Liver (tissue), 8 donors: ENCODE measurements at regions not wholly inside any gene's neighbourhood (a gene's known extent, or its start where the extent isn't known, plus 50 kb on each side); places are given as distances from the start of the nearest gene placed in this dataset.

ENCODE experiments used
- DNase-seq: peaks from one replicate; pipeline ENCODE4 v3.0.0-alpha.2; 2017; ENCODE audit warnings: low spot score
- H3K27ac ChIP-seq, 2 donors: one replicate each; pipeline ENCODE4 v1.7.0; 2013; ENCODE audit warnings: inconsistent platforms in 2 of 2, low read length in 2 of 2, control low read depth in 1 of 2, low read depth in 1 of 2, mild to moderate bottlenecking in 1 of 2
- H3K27me3 ChIP-seq, 4 donors: one replicate each; pipeline versions ENCODE4 v1.6.1 to v1.7.0; 2013; ENCODE audit warnings: low read length in 3 of 4, inconsistent platforms in 1 of 4, mild to moderate bottlenecking in 1 of 4, moderate library complexity in 1 of 4; ENCODE audit not compliant: control insufficient read depth in 4 of 4, insufficient read depth in 4 of 4
- H3K36me3 ChIP-seq, 4 donors: one replicate each; pipeline versions ENCODE4 v1.6.1 to v1.7.0; 2013; ENCODE audit warnings: low read length in 3 of 4, mild to moderate bottlenecking in 3 of 4, low read depth in 1 of 4, moderate library complexity in 1 of 4; ENCODE audit not compliant: control insufficient read depth in 4 of 4, insufficient read depth in 3 of 4
- H3K4me1 ChIP-seq, 4 donors: one replicate each; pipeline versions ENCODE4 v1.6.1 to v1.7.0; 2013; ENCODE audit warnings: low read length in 3 of 4, mild to moderate bottlenecking in 3 of 4, moderate library complexity in 1 of 4; ENCODE audit not compliant: control insufficient read depth in 4 of 4, insufficient read depth in 4 of 4
- H3K4me3 ChIP-seq, 3 donors: one replicate each; pipeline versions ENCODE4 v1.6.1 to v1.7.0; 2013; ENCODE audit warnings: low read length in 3 of 3, control low read depth in 1 of 3, low read depth in 1 of 3, mild to moderate bottlenecking in 1 of 3
- H3K9ac ChIP-seq, 2 donors: one replicate each; pipeline ENCODE4 v1.7.0; 2013; ENCODE audit warnings: low read length in 2 of 2, mild to moderate bottlenecking in 2 of 2, moderate library complexity in 2 of 2, control low read depth in 1 of 2, low read depth in 1 of 2
- H3K9me3 ChIP-seq, 4 donors: one replicate each; pipeline versions ENCODE4 v1.6.1 to v1.7.0; 2013; ENCODE audit warnings: low read length in 3 of 4; ENCODE audit not compliant: control insufficient read depth in 4 of 4
- FOXA1 ChIP-seq: IDR thresholded peaks from 2 replicates; pipeline ENCODE4 v1.6.1; 2016; ENCODE audit warnings: antibody characterized with exemption
- FOXA2 ChIP-seq: IDR thresholded peaks from 2 replicates; pipeline ENCODE4 v1.6.1; 2016; ENCODE audit warnings: antibody characterized with exemption
- HNF4A ChIP-seq, 2 donors: conservative IDR thresholded peaks; 2 replicates each; pipeline ENCODE4 v1.6.1; 2016; ENCODE audit warnings: antibody characterized with exemption in 2 of 2, mild to moderate bottlenecking in 2 of 2
- HNF4G ChIP-seq: IDR thresholded peaks from 2 replicates; pipeline ENCODE4 v1.6.1; 2016; ENCODE audit warnings: antibody characterized with exemption
- JUND ChIP-seq, 2 donors: IDR thresholded peaks; 2 replicates each; pipeline ENCODE4 v1.6.1; 2016; ENCODE audit warnings: antibody characterized with exemption in 2 of 2
- NR2F2 ChIP-seq: IDR thresholded peaks from 2 replicates; pipeline ENCODE4 v1.6.1; 2016; ENCODE audit warnings: antibody characterized with exemption
- RAD21 ChIP-seq, 2 donors: IDR thresholded peaks; 2 replicates each; pipeline ENCODE4 v1.6.1; 2016; ENCODE audit warnings: antibody characterized with exemption in 2 of 2, mild to moderate bottlenecking in 2 of 2
- RXRA ChIP-seq, 2 donors: IDR thresholded peaks; 2 replicates each; pipeline ENCODE4 v1.6.1; 2017 to 2018; ENCODE audit warnings: antibody characterized with exemption in 2 of 2, mild to moderate bottlenecking in 1 of 2
- SP1 ChIP-seq: IDR thresholded peaks from 2 replicates; pipeline ENCODE4 v1.6.1; 2018; ENCODE audit warnings: antibody characterized with exemption, mild to moderate bottlenecking
- TAF1 ChIP-seq: conservative IDR thresholded peaks from 2 replicates; pipeline ENCODE4 v1.6.1; 2016; ENCODE audit warnings: antibody characterized with exemption, mild to moderate bottlenecking
- YY1 ChIP-seq: IDR thresholded peaks from 2 replicates; pipeline ENCODE4 v1.6.1; 2016; ENCODE audit warnings: antibody characterized with exemption, mild to moderate bottlenecking
- WGBS: extraction: QIAGEN DNeasy Blood & Tissue Kit; methylation state at CpG from one replicate; pipeline ENCODE4 v1.1.7; 2013; 5-methylcytosine and 5-hydroxymethylcytosine counted together
- TF ChIP-seq, protein P1 (sequence below): fragments of 150-350 bp; IDR thresholded peaks from 2 replicates; pipeline ENCODE4 v1.5.1; 2017; ENCODE audit warnings: improper control_type of control experiment, low read depth, low read length; ENCODE audit not compliant: missing input control
- TF ChIP-seq, protein P2 (sequence below): IDR thresholded peaks from 2 replicates; pipeline ENCODE4 v1.6.1; 2016; ENCODE audit warnings: antibody characterized with exemption
- TF ChIP-seq, protein P3 (sequence below): IDR thresholded peaks from 2 replicates; pipeline ENCODE4 v1.6.1; 2016; ENCODE audit warnings: antibody characterized with exemption
- TF ChIP-seq, protein P4 (sequence below): IDR thresholded peaks from 2 replicates; pipeline ENCODE4 v1.6.1; 2016; ENCODE audit warnings: antibody characterized with exemption
- donor health status: healthy.
- donor health status: healthy.
- donor health status: healthy.
- donor health status: healthy.
- donor health status: healthy.

DNA sequence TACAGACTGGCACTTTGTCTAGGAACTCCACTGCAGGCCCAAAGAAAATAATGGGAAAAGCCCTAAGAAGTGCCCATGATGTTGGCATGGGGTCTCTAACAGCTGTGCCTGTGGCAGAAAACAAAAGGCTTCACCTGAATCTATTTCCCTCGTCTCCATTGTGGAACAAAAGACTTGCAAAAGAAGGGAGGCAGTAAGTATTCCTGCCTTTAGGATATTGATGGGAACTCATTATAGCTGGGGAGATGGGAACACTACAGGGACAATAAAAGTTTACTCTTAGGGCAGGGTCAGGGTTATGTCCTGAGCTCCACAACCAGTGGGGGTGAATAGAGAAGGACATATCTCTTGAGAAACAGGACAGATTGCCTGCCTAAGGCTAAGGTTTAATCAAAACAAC is 930.6 kb upstream of the EPHA6 start:
- 63% methylated on average over 1 of the region's 1 CpG for WGBS
- H3K36me3 ChIP-seq: no peaks in the 10 kb centered on the region

DNA sequence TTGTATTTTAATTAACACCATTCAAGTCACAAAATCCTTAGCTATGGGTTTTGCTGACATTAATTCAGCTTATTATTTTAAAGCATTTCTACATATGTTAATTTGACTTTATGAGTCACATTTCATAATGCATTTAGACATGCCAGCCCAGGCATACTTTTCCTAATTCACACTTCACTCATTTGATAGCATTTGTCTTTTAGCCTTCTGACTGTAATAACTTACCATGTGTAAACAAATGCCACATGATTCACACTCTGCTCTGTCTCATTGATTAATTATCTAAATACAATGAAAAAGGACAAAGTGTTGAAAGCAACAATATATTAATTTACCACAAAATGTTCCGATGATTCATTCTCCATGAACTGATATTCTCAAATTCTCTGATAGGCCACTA is 927.8 kb upstream of the EPHA6 start:
- WGBS: 87% methylated on average over 1 of the region's 1 CpG
- no peak for TF ChIP-seq HNF4G
- TF ChIP-seq, protein P1, sequence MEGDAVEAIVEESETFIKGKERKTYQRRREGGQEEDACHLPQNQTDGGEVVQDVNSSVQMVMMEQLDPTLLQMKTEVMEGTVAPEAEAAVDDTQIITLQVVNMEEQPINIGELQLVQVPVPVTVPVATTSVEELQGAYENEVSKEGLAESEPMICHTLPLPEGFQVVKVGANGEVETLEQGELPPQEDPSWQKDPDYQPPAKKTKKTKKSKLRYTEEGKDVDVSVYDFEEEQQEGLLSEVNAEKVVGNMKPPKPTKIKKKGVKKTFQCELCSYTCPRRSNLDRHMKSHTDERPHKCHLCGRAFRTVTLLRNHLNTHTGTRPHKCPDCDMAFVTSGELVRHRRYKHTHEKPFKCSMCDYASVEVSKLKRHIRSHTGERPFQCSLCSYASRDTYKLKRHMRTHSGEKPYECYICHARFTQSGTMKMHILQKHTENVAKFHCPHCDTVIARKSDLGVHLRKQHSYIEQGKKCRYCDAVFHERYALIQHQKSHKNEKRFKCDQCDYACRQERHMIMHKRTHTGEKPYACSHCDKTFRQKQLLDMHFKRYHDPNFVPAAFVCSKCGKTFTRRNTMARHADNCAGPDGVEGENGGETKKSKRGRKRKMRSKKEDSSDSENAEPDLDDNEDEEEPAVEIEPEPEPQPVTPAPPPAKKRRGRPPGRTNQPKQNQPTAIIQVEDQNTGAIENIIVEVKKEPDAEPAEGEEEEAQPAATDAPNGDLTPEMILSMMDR: no peak
- TF ChIP-seq RAD21 (IDR thresholded peaks at IDR 0.05): no peak
- TF ChIP-seq, protein P2, sequence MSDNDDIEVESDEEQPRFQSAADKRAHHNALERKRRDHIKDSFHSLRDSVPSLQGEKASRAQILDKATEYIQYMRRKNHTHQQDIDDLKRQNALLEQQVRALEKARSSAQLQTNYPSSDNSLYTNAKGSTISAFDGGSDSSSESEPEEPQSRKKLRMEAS: no peak
- no peak for TF ChIP-seq TAF1
- no peak for TF ChIP-seq YY1
- no peak for TF ChIP-seq FOXA1
- TF ChIP-seq NR2F2: no peak
- no peak for TF ChIP-seq JUND (IDR thresholded peaks at IDR 0.05)
- no peak for TF ChIP-seq SP1
- no peak for TF ChIP-seq RXRA (IDR thresholded peaks at IDR 0.05)
- TF ChIP-seq FOXA2: no peak
- TF ChIP-seq HNF4A (conservative IDR thresholded peaks at IDR 0.05): no peak
- TF ChIP-seq, protein P3, sequence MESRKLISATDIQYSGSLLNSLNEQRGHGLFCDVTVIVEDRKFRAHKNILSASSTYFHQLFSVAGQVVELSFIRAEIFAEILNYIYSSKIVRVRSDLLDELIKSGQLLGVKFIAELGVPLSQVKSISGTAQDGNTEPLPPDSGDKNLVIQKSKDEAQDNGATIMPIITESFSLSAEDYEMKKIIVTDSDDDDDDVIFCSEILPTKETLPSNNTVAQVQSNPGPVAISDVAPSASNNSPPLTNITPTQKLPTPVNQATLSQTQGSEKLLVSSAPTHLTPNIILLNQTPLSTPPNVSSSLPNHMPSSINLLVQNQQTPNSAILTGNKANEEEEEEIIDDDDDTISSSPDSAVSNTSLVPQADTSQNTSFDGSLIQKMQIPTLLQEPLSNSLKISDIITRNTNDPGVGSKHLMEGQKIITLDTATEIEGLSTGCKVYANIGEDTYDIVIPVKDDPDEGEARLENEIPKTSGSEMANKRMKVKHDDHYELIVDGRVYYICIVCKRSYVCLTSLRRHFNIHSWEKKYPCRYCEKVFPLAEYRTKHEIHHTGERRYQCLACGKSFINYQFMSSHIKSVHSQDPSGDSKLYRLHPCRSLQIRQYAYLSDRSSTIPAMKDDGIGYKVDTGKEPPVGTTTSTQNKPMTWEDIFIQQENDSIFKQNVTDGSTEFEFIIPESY: no peak
- no peak overlapping the region for H3K4me3 ChIP-seq

More for the DNA sequence above, 930.6 kb upstream of the EPHA6 start:
- H3K9me3 ChIP-seq: no peaks in the 10 kb centered on the region
- no peaks in the 10 kb centered on the region for H3K4me1 ChIP-seq
- no peak for TF ChIP-seq HNF4A (conservative IDR thresholded peaks at IDR 0.05)
- TF ChIP-seq, protein P4, sequence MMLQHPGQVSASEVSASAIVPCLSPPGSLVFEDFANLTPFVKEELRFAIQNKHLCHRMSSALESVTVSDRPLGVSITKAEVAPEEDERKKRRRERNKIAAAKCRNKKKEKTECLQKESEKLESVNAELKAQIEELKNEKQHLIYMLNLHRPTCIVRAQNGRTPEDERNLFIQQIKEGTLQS: no peak
- no peak overlapping the region for H3K27ac ChIP-seq
- DNase-seq: no peak
- no peak overlapping the region for H3K9ac ChIP-seq
- no peaks in the 10 kb centered on the region for H3K27me3 ChIP-seq
- no peak overlapping the region for H3K4me3 ChIP-seq

DNA sequence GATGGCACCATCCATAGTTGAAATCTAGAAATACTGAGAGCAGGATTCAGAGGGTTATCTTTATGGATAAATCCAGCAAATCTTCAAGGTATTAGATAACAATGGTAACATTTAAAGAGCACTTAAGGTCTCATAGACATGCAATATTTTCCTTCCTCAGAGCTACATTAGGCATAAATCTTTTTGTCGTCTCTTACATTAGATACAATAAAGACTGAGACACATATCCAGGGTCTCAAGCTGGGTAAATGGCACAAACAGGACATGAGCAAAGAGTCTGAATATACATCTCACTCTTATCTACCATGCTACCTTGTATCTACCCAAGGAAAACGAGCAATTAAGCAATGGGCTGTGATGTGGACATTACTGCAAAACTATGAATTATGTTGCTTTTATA is 927.3 kb upstream of the EPHA6 start:
- H3K27ac ChIP-seq: no peak overlapping the region
- H3K4me1 ChIP-seq: no peaks in the 10 kb centered on the region
- 59% methylated on average over 2 of the region's 2 CpGs for WGBS
- TF ChIP-seq, protein P3: no peak
- H3K9me3 ChIP-seq: no peaks in the 10 kb centered on the region
- H3K9ac ChIP-seq: no peak overlapping the region
- no peaks in the 10 kb centered on the region for H3K36me3 ChIP-seq
- DNase-seq: no peak
- no peaks in the 10 kb centered on the region for H3K27me3 ChIP-seq
- no peak overlapping the region for H3K4me3 ChIP-seq

More for the DNA sequence above, 927.8 kb upstream of the EPHA6 start:
- H3K9ac ChIP-seq: no peak overlapping the region
- H3K36me3 ChIP-seq: no peaks in the 10 kb centered on the region
- no peak for DNase-seq
- no peaks in the 10 kb centered on the region for H3K4me1 ChIP-seq
- H3K27me3 ChIP-seq: no peaks in the 10 kb centered on the region
- H3K9me3 ChIP-seq: no peaks in the 10 kb centered on the region
- no peak overlapping the region for H3K27ac ChIP-seq
